BE2C (cell line): ENCODE measurements at regions not wholly inside any gene's neighbourhood (a gene's known extent, or its start where the extent isn't known, plus 50 kb on each side); places are given as distances from the start of the nearest gene placed in this dataset.
"Not testable (repeated sequence)": the region's sequence is repeated elsewhere in the genome, so short reads cannot be mapped to it uniquely, and the experiment has no call there.

Source experiments
- DNase-seq: peaks from one replicate; pipeline ENCODE4 v3.0.0-alpha.2; 2020
- H3K27me3 ChIP-seq: fragments of 250-450 bp; sonication (Bioruptor Pico); 2 replicates; pipeline ENCODE4 v1.5.1; 2020; ENCODE audit warnings: mild to moderate bottlenecking
- H3K36me3 ChIP-seq: fragments of 250-450 bp; sonication (Bioruptor Pico); 2 replicates; pipeline ENCODE4 v1.5.1; 2020; ENCODE audit warnings: mild to moderate bottlenecking
- H3K4me1 ChIP-seq: fragments of 250-450 bp; sonication (Bioruptor Pico); 2 replicates; pipeline ENCODE4 v1.5.1; 2020
- H3K4me3 ChIP-seq: 2 replicates; pipeline ENCODE4 v1.5.1; 2011; ENCODE audit warnings: low read depth, low read length
- H3K9me3 ChIP-seq: fragments of 250-450 bp; sonication (Bioruptor Pico); 2 replicates; pipeline ENCODE4 v1.5.1; 2020
- CTCF ChIP-seq: IDR thresholded peaks from 2 replicates; pipeline ENCODE4 v1.5.1; 2012; ENCODE audit warnings: mild to moderate bottlenecking, low read depth, low read length

- H3K27me3 ChIP-seq, result no peaks in the 10 kb centered on the region
- DNase-seq, result no peak
These were observed 74.4 kb upstream of the HES1 start for GRCh38 chr3:194061421-194062030.

GRCh38 chr3:194062830-194063229 lies 73.1 kb upstream of the HES1 start:
- peak; percentile 37 for DNase-seq
- Histone ChIP-seq H3K9me3 (no peaks in the 10 kb centered on the region), H3K36me3 (no peaks in the 10 kb centered on the region), H3K27me3 (no peaks in the 10 kb centered on the region), H3K4me1 (peaks cover 8% of the 10 kb centered on the region; the same call in 1 of the 2 replicates), H3K4me3 (no peak overlapping the region)
- no peak for TF ChIP-seq CTCF

More at GRCh38 chr3:194061421-194062030, 74.4 kb upstream of the HES1 start:
- H3K36me3 ChIP-seq, result no peaks in the 10 kb centered on the region
- peaks cover 8% of the 10 kb centered on the region; the same call in 1 of the 2 replicates for H3K4me1 ChIP-seq
- TF ChIP-seq CTCF, result no peak
- no peak overlapping the region for H3K4me3 ChIP-seq
- H3K9me3 ChIP-seq, result no peaks in the 10 kb centered on the region

GRCh38 chr3:194064380-194065332 lies 71.3 kb upstream of the HES1 start:
- Histone ChIP-seq H3K4me3 (no peak overlapping the region), H3K4me1 (peaks cover 5% of the 10 kb centered on the region; the same call in 1 of the 2 replicates), H3K27me3 (no peaks in the 10 kb centered on the region), H3K36me3 (no peaks in the 10 kb centered on the region), H3K9me3 (no peaks in the 10 kb centered on the region)
- no peak for TF ChIP-seq CTCF
- DNase-seq, result no peak

GRCh38 chr3:194067327-194067726 lies 68.6 kb upstream of the HES1 start:
- not testable (repeated sequence) for H3K9me3 ChIP-seq, H3K4me3 ChIP-seq, H3K36me3 ChIP-seq, DNase-seq, H3K27me3 ChIP-seq, H3K4me1 ChIP-seq

- H3K4me3 ChIP-seq, result no peak overlapping the region
- no peaks in the 10 kb centered on the region for H3K36me3 ChIP-seq
- TF ChIP-seq CTCF, result no peak
- no peaks in the 10 kb centered on the region for H3K27me3 ChIP-seq
- DNase-seq, result no peak
- H3K4me1 ChIP-seq, result peaks cover 5% of the 10 kb centered on the region; the same call in 1 of the 2 replicates
- no peaks in the 10 kb centered on the region for H3K9me3 ChIP-seq
These were observed 68.0 kb upstream of the HES1 start for GRCh38 chr3:194067949-194068362.

GRCh38 chr3:194069421-194070219 lies 66.3 kb upstream of the HES1 start:
- no peaks in the 10 kb centered on the region for H3K4me1 ChIP-seq
- no peak for DNase-seq
- H3K4me3 ChIP-seq, result no peak overlapping the region
- H3K36me3 ChIP-seq, result no peaks in the 10 kb centered on the region
- H3K27me3 ChIP-seq, result no peaks in the 10 kb centered on the region
- TF ChIP-seq CTCF, result no peak
- no peaks in the 10 kb centered on the region for H3K9me3 ChIP-seq
